NCI-H1105 (cell line): ENCODE measurements at regions not wholly inside any gene's neighbourhood (a gene's known extent, or its start where the extent isn't known, plus 50 kb on each side); places are given as distances from the start of the nearest gene placed in this dataset.
"Not testable (repeated sequence)": the region's sequence is repeated elsewhere in the genome, so short reads cannot be mapped to it uniquely, and the experiment has no call there.

Experiments
- DNase-seq: peaks from one replicate; lab custom pipeline; 2025; lab: John Stamatoyannopoulos, UW

GRCh38 chr7:152502813-152503790 is 67.3 kb upstream of the KMT2C start:
- no peak for DNase-seq

DNA sequence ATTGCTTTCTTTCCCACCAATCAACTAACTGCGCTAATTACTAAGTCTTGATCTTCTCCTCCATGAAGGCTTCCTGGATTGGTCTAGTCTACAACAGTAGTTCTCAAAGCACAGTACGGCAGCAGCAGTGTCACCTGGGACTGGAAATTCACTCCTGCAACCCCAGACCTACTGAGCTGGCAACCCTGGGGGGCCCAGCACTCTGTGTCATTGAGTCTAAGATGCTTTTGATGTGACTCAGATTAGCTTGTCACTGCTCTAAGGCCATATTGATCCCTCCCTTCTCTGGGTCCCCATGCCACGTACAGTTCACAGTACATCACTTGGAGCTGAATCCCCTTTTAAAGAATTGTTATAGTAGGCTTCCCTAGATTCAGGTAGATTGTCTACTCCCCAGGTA is 65.7 kb upstream of the KMT2C start:
- no peak for DNase-seq

DNA sequence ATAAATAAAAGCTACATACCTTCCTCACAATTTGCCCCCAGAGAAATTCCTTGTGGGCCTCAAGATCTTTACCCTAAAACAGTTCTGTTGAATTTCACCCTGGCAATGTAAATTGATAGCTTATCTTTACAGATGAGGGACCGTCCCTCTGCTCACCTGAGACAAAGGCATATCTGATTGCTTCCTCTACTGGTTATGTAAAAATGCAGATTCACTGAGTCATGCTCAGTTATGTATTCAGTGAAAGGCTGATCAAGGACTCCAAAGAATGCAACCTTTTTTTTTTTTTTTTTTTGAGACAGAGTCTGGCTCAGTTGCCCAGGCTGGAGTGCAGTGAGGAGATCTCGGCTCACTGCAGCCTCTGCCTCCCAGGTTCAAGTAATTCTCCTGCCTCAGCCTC is 64.2 kb upstream of the KMT2C start:
- DNase-seq: not testable (repeated sequence)

- DNase-seq: no peak
These were observed 60.1 kb upstream of the KMT2C start for GRCh38 chr7:152495867-152496266.

GRCh38 chr7:152492952-152493351 is 57.1 kb upstream of the KMT2C start:
- no peak for DNase-seq

GRCh38 chr7:152489044-152489443 is 53.2 kb upstream of the KMT2C start:
- DNase-seq: no peak

GRCh38 chr7:152486968-152487367 is 51.2 kb upstream of the KMT2C start:
- DNase-seq: no peak

GRCh38 chr7:152485826-152486225 is 50.0 kb upstream of the KMT2C start:
- DNase-seq: no peak
